Lung (tissue), 11 donors: ENCODE measurements at regions not wholly inside any gene's neighbourhood (a gene's known extent, or its start where the extent isn't known, plus 50 kb on each side); places are given as distances from the start of the nearest gene placed in this dataset.

Experiments
- ATAC-seq: fragments of 200-7000 bp; cut with Tn5 transposase; one replicate; pipeline ENCODE4 v1.9.1; 2020; ENCODE audit warnings: moderate number of reproducible peaks; ENCODE audit not compliant: insufficient read depth, low FRiP score
- DNase-seq, 3 donors: peaks; one replicate each; pipeline ENCODE4 v3.0.0-alpha.2; 2013 to 2017
- H3K27ac ChIP-seq, 2 donors: one replicate each; pipeline ENCODE4 v1.5.1; 2013; ENCODE audit warnings: mild to moderate bottlenecking in 2 of 2, moderate library complexity in 2 of 2, control low read depth in 1 of 2, inconsistent platforms in 1 of 2, low read depth in 1 of 2, low read length in 1 of 2
- H3K27me3 ChIP-seq, 3 donors: one replicate each; pipeline ENCODE4 v1.5.1; 2013; ENCODE audit warnings: low read length in 2 of 3; ENCODE audit not compliant: control insufficient read depth in 3 of 3, insufficient read depth in 3 of 3
- H3K36me3 ChIP-seq, 4 donors: one replicate each; pipeline ENCODE4 v1.5.1; 2013; ENCODE audit warnings: low read length in 4 of 4, mild to moderate bottlenecking in 1 of 4, moderate library complexity in 1 of 4; ENCODE audit not compliant: control insufficient read depth in 4 of 4, insufficient read depth in 4 of 4
- H3K4me1 ChIP-seq, 5 donors: one replicate each; pipeline ENCODE4 v1.5.1; 2013; ENCODE audit warnings: low read length in 5 of 5, mild to moderate bottlenecking in 2 of 5, moderate library complexity in 1 of 5; ENCODE audit not compliant: control insufficient read depth in 5 of 5, insufficient read depth in 5 of 5
- H3K4me3 ChIP-seq: one replicate; pipeline ENCODE4 v1.5.1; 2013; ENCODE audit warnings: mild to moderate bottlenecking, control low read depth, moderate library complexity
- H3K9ac ChIP-seq, 2 donors: one replicate each; pipeline ENCODE4 v1.5.1; 2013; ENCODE audit warnings: low read length in 2 of 2, control low read depth in 1 of 2; ENCODE audit not compliant: insufficient read depth in 1 of 2
- H3K9me3 ChIP-seq, 4 donors: one replicate each; pipeline ENCODE4 v1.5.1; 2013; ENCODE audit warnings: low read length in 3 of 4, mild to moderate bottlenecking in 1 of 4, moderate library complexity in 1 of 4; ENCODE audit not compliant: control insufficient read depth in 4 of 4, insufficient read depth in 3 of 4
- CTCF ChIP-seq: IDR thresholded peaks from 2 replicates; pipeline ENCODE4 v1.5.1; 2012; ENCODE audit warnings: mild to moderate bottlenecking; ENCODE audit errors: control extremely low read depth, extremely low read depth
- WGBS, 2 donors: extraction: QIAGEN DNeasy Blood & Tissue Kit; methylation state at CpG; one replicate each; pipeline ENCODE4 v1.1.7; 2013; 5-methylcytosine and 5-hydroxymethylcytosine counted together
- donor health status: control.
- donor health status: control.
- donor health status: Bipolar disorder and iron deficiency.
- donor health status: healthy.
- donor health status: DM: yes; HTN: yes; CAD: no.

- no peak overlapping the region for H3K4me3 ChIP-seq
- H3K4me1 ChIP-seq = peaks cover 0 to 3% (median 0%) of the 10 kb centered on the region in 5 donors
- TF ChIP-seq CTCF = no peak
- no peak overlapping the region for H3K27ac ChIP-seq
- peaks cover 0 to 13% (median 2%) of the 10 kb centered on the region in 4 donors for H3K9me3 ChIP-seq
- no peak for DNase-seq
- ATAC-seq = no peak
- no peak overlapping the region for H3K9ac ChIP-seq
- H3K27me3 ChIP-seq = no peaks in the 10 kb centered on the region
- 82 to 90% methylated on average over 2 of the region's 2 CpGs for WGBS, 2 donors
- H3K36me3 ChIP-seq = no peaks in the 10 kb centered on the region
Observed at GRCh38 chr20:48003021-48003420, 217.7 kb upstream of the SULF2 start.

GRCh38 chr20:48002517-48002970 lies 217.3 kb upstream of the SULF2 start:
- peaks cover 0 to 12% (median 2%) of the 10 kb centered on the region in 4 donors for H3K9me3 ChIP-seq
- H3K4me1 ChIP-seq = peaks cover 0 to 3% (median 0%) of the 10 kb centered on the region in 5 donors
- WGBS, 2 donors = 24 to 28% methylated on average over 2 of the region's 2 CpGs
- TF ChIP-seq CTCF = no peak
- no peaks in the 10 kb centered on the region for H3K36me3 ChIP-seq
- no peak overlapping the region for H3K9ac ChIP-seq
- H3K27ac ChIP-seq = no peak overlapping the region
- DNase-seq (no peak), ATAC-seq (no peak)
- no peak overlapping the region for H3K4me3 ChIP-seq
- H3K27me3 ChIP-seq = no peaks in the 10 kb centered on the region

GRCh38 chr20:47999166-47999565 lies 213.9 kb upstream of the SULF2 start:
- Histone ChIP-seq H3K9ac (no peak overlapping the region), H3K27me3 (no peaks in the 10 kb centered on the region), H3K36me3 (no peaks in the 10 kb centered on the region), H3K27ac (no peak overlapping the region), H3K9me3 (peaks cover 0 to 5% (median 3%) of the 10 kb centered on the region in 4 donors), H3K4me3 (no peak overlapping the region), H3K4me1 (no peaks in the 10 kb centered on the region)
- DNase-seq = no peak
- TF ChIP-seq CTCF = no peak
- no peak for ATAC-seq

- ATAC-seq = no peak
- peaks cover 0 to 5% (median 3%) of the 10 kb centered on the region in 4 donors for H3K9me3 ChIP-seq
Observed at GRCh38 chr20:47998736-47999135, 213.5 kb upstream of the SULF2 start.

More at GRCh38 chr20:47998736-47999135, 213.5 kb upstream of the SULF2 start:
- no peak overlapping the region for H3K27ac ChIP-seq
- H3K27me3 ChIP-seq = no peaks in the 10 kb centered on the region
- no peaks in the 10 kb centered on the region for H3K36me3 ChIP-seq
- no peak for DNase-seq
- WGBS, 2 donors = 72 to 74% methylated on average over 5 of the region's 5 CpGs
- no peak overlapping the region for H3K9ac ChIP-seq
- no peak for TF ChIP-seq CTCF
- H3K4me3 ChIP-seq = no peak overlapping the region
- H3K4me1 ChIP-seq = no peaks in the 10 kb centered on the region
